ENCODE measurements at regions not wholly inside any gene's neighbourhood (a gene's known extent, or its start where the extent isn't known, plus 50 kb on each side); places are given as distances from the start of the nearest gene placed in this dataset.

DNA sequence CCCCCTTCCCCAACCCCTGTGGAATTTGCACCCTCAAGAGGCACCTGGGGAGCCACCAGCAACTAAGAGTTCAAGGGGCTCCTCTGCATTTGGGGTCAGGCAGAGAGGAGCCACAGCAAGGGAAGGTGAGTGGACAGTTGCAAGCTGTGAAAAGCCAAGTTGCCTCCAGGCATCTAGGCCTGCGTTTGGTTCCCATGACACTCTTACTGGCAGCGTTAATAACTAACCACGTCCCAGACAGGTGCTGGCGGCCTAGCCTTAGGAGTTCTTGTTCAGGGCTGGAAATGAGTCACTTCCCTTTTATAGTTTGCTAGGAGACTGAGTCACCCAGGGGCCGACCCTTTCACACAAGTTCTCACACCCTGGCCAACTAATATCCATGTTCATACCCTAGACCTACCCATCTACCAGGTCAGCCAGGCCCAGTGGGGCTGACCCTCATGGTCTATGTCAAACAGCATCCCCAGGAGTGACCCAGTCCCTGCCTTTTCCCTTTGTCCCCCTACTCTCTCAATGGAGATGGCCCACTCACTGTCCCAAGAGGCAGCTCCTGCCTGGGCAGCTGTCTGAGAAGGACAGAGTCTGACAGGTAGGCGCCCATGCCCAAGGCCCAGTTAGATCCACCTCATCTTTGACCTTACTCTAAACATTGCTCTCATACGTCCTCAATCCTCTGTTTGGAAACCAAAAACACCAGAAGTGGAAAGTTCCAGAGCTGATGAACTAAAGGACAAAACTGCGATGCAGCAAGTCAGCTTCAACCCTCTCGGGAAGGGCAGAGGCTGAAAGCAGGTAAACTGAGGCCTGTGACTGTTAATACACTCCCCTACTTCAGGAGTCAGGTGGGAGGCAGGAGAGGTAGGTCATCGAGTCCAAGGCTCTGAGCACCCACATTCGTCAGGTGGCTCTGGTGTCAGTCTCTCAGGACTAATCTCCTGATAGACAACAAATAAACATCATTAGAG is 300.6 kb downstream of the SOX9 start:
- peaks cover 29% of the 10 kb centered on the region for H3K9me3 ChIP-seq
- ATAC-seq (peak; percentile 80 to 87), DNase-seq (ENCODE audit: low read depth in 1 of 2, low spot score in 1 of 2) (peak; percentile 99), FAIRE-seq (peak; percentile 97)
- ChIA-PET CTCF (interaction anchor here (1.2 to 3.5 kb wide), 7 partner anchors 8 to 136 kb away, joined by 3 to 13 read pairs (median 5); no protein-coding TSS in a partner anchor), POLR2A (interaction anchor here (1.2 kb wide), 2 partner anchors 35 to 301 kb away, joined by 3 to 8 read pairs; partner anchors contain the start of gene SOX9)
- WGBS (ENCODE audit: missing lambda C conversion rate): 32% methylated on average over 11 of the region's 11 CpGs
- H3K4me1 ChIP-seq: peaks cover 72% of the 10 kb centered on the region
- peak overlapping the region; percentile 87 for H3K4me2 ChIP-seq
- peak overlapping the region; percentile 92 to 94 for H3K27ac ChIP-seq
- H3K4me3 ChIP-seq: peak overlapping the region; percentile 22; the same call in 2 of the 3 replicates
- TF ChIP-seq ZNF302 (CRISPR knock-in tag; IDR thresholded peaks at IDR 0.05) (0 out of 2 replicates have a peak, but pooled peaks have one; percentile 72), JUNB (IDR thresholded peaks at IDR 0.05) (peak; percentile 98), RNF2 (IDR thresholded peaks at IDR 0.05; ENCODE audit: borderline replicate concordance, low read depth) (no peak), HEYL (CRISPR knock-in tag; IDR thresholded peaks at IDR 0.05) (peak; percentile 48), EHF (CRISPR knock-in tag; IDR thresholded peaks at IDR 0.05) (peak; percentile 89), JUN (IDR thresholded peaks at IDR 0.05) (peak; percentile 89 to 92; a peak in 4 of 5 replicates), FOXS1 (CRISPR knock-in tag; IDR thresholded peaks at IDR 0.05) (peak; percentile 38; the same call in 1 of the 2 replicates), HMGXB4 (CRISPR knock-in tag; IDR thresholded peaks at IDR 0.05; ENCODE audit: borderline replicate concordance) (no peak), NFE2L2 (conservative IDR thresholded peaks at IDR 0.05; ENCODE audit: low read length) (no peak), FOSL2 (IDR thresholded peaks at IDR 0.05) (peak; percentile 98), FOSL2 (CRISPR knock-in tag; IDR thresholded peaks at IDR 0.05) (peak; percentile 99), PBX3 (IDR thresholded peaks at IDR 0.05) (peak; percentile 64), POLR2AphosphoS2 (conservative IDR thresholded peaks at IDR 0.05; ENCODE audit: low read length) (no peak), ZSCAN20 (CRISPR knock-in tag; IDR thresholded peaks at IDR 0.05) (peak; percentile 69; the same call in 1 of the 2 replicates), TP53 (CRISPR knock-in tag; IDR thresholded peaks at IDR 0.05) (0 out of 2 replicates have a peak, but pooled peaks have one; percentile 10), TFCP2L1 (CRISPR knock-in tag; IDR thresholded peaks at IDR 0.05) (no peak), HOXB13 (CRISPR knock-in tag; IDR thresholded peaks at IDR 0.05; ENCODE audit: low read depth) (peak; percentile 75; the same call in 1 of the 2 replicates), CHD4 (IDR thresholded peaks at IDR 0.05; ENCODE audit: borderline replicate concordance) (no peak), USF2 (IDR thresholded peaks at IDR 0.05) (peak; percentile 11; the same call in 1 of the 2 replicates), CHD2 (IDR thresholded peaks at IDR 0.05; ENCODE audit: low read length, partially characterized antibody) (no peak), CEBPB (IDR thresholded peaks at IDR 0.05) (peak in 1 of 2 experiments; percentile 65; a peak in 1 of 4 replicates), HOXB5 (CRISPR knock-in tag; IDR thresholded peaks at IDR 0.05) (peak; percentile 77), BCL3 (IDR thresholded peaks at IDR 0.05) (peak; percentile 81), HDAC2 (IDR thresholded peaks at IDR 0.05) (no peak), SMC3 (IDR thresholded peaks at IDR 0.05) (peak; percentile 56), GATA3 (IDR thresholded peaks at IDR 0.05; ENCODE audit: borderline replicate concordance) (peak; percentile 92), ATOH8 (CRISPR knock-in tag; IDR thresholded peaks at IDR 0.05; ENCODE audit: low read depth) (peak; percentile 95), EP300 (IDR thresholded peaks at IDR 0.05) (peak; percentile 72 to 86; a peak in 3 of 5 replicates), FOSB (CRISPR knock-in tag; IDR thresholded peaks at IDR 0.05) (peak; percentile 72), CBX8 (IDR thresholded peaks at IDR 0.05) (no peak), MYC (IDR thresholded peaks at IDR 0.05; ENCODE audit: borderline replicate concordance, low read length) (0 out of 2 replicates have a peak, but pooled peaks have one; percentile 22), ZC3H11A (IDR thresholded peaks at IDR 0.05) (no peak)
